ENCODE measurements at regions not wholly inside any gene's neighbourhood (a gene's known extent, or its start where the extent isn't known, plus 50 kb on each side); places are given as distances from the start of the nearest gene placed in this dataset.

DNA sequence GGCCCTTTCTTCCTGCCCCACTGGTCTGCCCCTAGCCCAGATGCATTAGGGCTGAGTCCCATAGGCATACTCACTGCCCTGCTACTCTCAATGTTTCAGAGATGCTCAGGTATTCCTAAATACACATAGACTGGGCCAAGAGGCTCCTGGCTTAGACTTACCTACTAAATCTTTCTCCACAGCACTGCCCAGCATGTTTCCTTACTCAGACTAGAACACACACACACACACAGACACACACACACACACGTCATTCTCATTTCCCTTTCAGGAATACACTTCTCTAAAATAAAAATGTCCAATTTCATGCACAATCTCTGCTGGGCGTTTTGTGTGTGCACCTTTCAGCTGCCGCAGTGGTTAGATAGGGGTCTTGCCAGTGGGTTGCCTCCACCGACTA lies 175.7 kb downstream of the FAM43A start:
- TF ChIP-seq POLR2AphosphoS5 (IDR thresholded peaks at IDR 0.05; ENCODE audit: borderline replicate concordance, low read depth, low read length) (no peak), EZH2 (IDR thresholded peaks at IDR 0.05) (no peak)

Data from SK-N-MC (cell line).